Endodermal cell (in vitro differentiated cells): ENCODE measurements at regions not wholly inside any gene's neighbourhood (a gene's known extent, or its start where the extent isn't known, plus 50 kb on each side); places are given as distances from the start of the nearest gene placed in this dataset.
A peak's percentile ranks its signal among the peaks of the same experiment; 100 is the strongest.

ENCODE experiments used
- DNase-seq: peaks from one replicate; pipeline ENCODE4 v3.0.0-alpha.2; 2017
- H3K27ac ChIP-seq: 2 replicates; pipeline ENCODE4 v1.5.1; 2013; ENCODE audit warnings: mild to moderate bottlenecking, low read depth, low read length, moderate library complexity
- H3K27me3 ChIP-seq: 2 replicates; pipeline ENCODE4 v1.6.1; 2013; ENCODE audit warnings: mild to moderate bottlenecking, low read length, moderate library complexity; ENCODE audit not compliant: insufficient read depth, control insufficient read depth, poor library complexity, severe bottlenecking
- H3K36me3 ChIP-seq: 2 replicates; pipeline ENCODE4 v1.7.0; 2013; ENCODE audit warnings: mild to moderate bottlenecking, low read length, moderate library complexity; ENCODE audit not compliant: control insufficient read depth, insufficient read depth
- H3K4me1 ChIP-seq: one replicate; pipeline ENCODE4 v1.7.0; 2013; ENCODE audit warnings: low read length; ENCODE audit not compliant: control insufficient read depth, insufficient read depth
- H3K4me3 ChIP-seq: 2 replicates; pipeline ENCODE4 v1.5.1; 2013; ENCODE audit warnings: mild to moderate bottlenecking, low read length, moderate library complexity
- H3K9ac ChIP-seq: 2 replicates; pipeline ENCODE4 v1.6.1; 2013; ENCODE audit warnings: mild to moderate bottlenecking, low read length, moderate library complexity; ENCODE audit not compliant: poor library complexity, severe bottlenecking; ENCODE audit errors: extremely low read depth
- H3K9me3 ChIP-seq: 2 replicates; pipeline ENCODE4 v1.6.1; 2013; ENCODE audit warnings: mild to moderate bottlenecking, low read length, moderate library complexity; ENCODE audit not compliant: control insufficient read depth
- H3K27ac Mint-ChIP-seq: 2 replicates; pipeline ENCODE4 v1.8.0; 2020; ENCODE audit warnings: mixed read lengths
- H3K27me3 Mint-ChIP-seq: 2 replicates; pipeline ENCODE4 v1.8.0; 2021; ENCODE audit warnings: mild to moderate bottlenecking, mixed read lengths; ENCODE audit not compliant: insufficient read depth
- H3K36me3 Mint-ChIP-seq: 2 replicates; pipeline ENCODE4 v1.8.0; 2020; ENCODE audit warnings: low read depth, mixed read lengths
- H3K4me1 Mint-ChIP-seq: 2 replicates; pipeline ENCODE4 v1.8.0; 2020; ENCODE audit warnings: mixed read lengths
- H3K4me3 Mint-ChIP-seq: 2 replicates; pipeline ENCODE4 v1.8.0; 2020; ENCODE audit warnings: mild to moderate bottlenecking, moderate library complexity, mixed read lengths
- H3K9me3 Mint-ChIP-seq: 2 replicates; pipeline ENCODE4 v1.8.0; 2020; ENCODE audit warnings: mild to moderate bottlenecking, mixed read lengths
- CTCF ChIP-seq: fragments of 200-600 bp; sonication (generic); conservative IDR thresholded peaks from 2 replicates; pipeline ENCODE4 v1.5.0; 2021; ENCODE audit warnings: antibody characterized with exemption, mild to moderate bottlenecking
- WGBS, 2 experiments: methylation state at CpG; one replicate each; pipeline versions ENCODE4 v1.1.5 to v1.1.7; 2013; ENCODE audit warnings: missing lambda C conversion rate in 2 of 2, mixed read lengths in 1 of 2; ENCODE audit not compliant: insufficient coverage in 1 of 2, insufficient read length in 1 of 2; 5-methylcytosine and 5-hydroxymethylcytosine counted together

GRCh38 chr4:178387756-178388155 lies 945.5 kb upstream of the AGA start:
- no peak for DNase-seq
- H3K4me1 ChIP-seq, result no peaks in the 10 kb centered on the region
- no peaks in the 10 kb centered on the region for H3K4me1 Mint-ChIP-seq
- H3K4me3 Mint-ChIP-seq, result no peak overlapping the region
- no peak for TF ChIP-seq CTCF
- WGBS, 2 experiments, result 84% methylated on average over 2 of the region's 2 CpGs; no CpG with 5 or more reads in 1 of the 2 experiments
- no peaks in the 10 kb centered on the region for H3K9me3 ChIP-seq
- no peak overlapping the region for H3K4me3 ChIP-seq
- no peaks in the 10 kb centered on the region for H3K36me3 ChIP-seq
- no peak overlapping the region for H3K27ac ChIP-seq
- H3K9me3 Mint-ChIP-seq, result no peaks in the 10 kb centered on the region
- H3K36me3 Mint-ChIP-seq, result no peaks in the 10 kb centered on the region
- no peaks in the 10 kb centered on the region for H3K27me3 ChIP-seq
- H3K27me3 Mint-ChIP-seq, result no peaks in the 10 kb centered on the region
- no peak overlapping the region for H3K9ac ChIP-seq
- H3K27ac Mint-ChIP-seq, result no peak overlapping the region

- Histone ChIP-seq H3K9me3 (no peaks in the 10 kb centered on the region), H3K9ac (no peak overlapping the region), H3K27ac (no peak overlapping the region), H3K27me3 (no peaks in the 10 kb centered on the region), H3K4me3 (no peak overlapping the region), H3K36me3 (no peaks in the 10 kb centered on the region), H3K4me1 (no peaks in the 10 kb centered on the region)
- WGBS, 2 experiments, result 61% methylated on average over 1 of the region's 1 CpG; no CpG with 5 or more reads in 1 of the 2 experiments
- H3K27me3 Mint-ChIP-seq, result no peaks in the 10 kb centered on the region
- H3K4me3 Mint-ChIP-seq, result no peak overlapping the region
- no peak overlapping the region for H3K27ac Mint-ChIP-seq
- peaks cover 10% of the 10 kb centered on the region for H3K9me3 Mint-ChIP-seq
- peak; percentile 78 for DNase-seq
- TF ChIP-seq CTCF, result peak; percentile 76
- no peaks in the 10 kb centered on the region for H3K4me1 Mint-ChIP-seq
- no peaks in the 10 kb centered on the region for H3K36me3 Mint-ChIP-seq
Observed at GRCh38 chr4:178395798-178396197, 953.6 kb upstream of the AGA start.

- H3K4me3 Mint-ChIP-seq, result no peak overlapping the region
- Histone ChIP-seq H3K27ac (no peak overlapping the region), H3K27me3 (no peaks in the 10 kb centered on the region), H3K4me3 (no peak overlapping the region), H3K36me3 (no peaks in the 10 kb centered on the region), H3K9me3 (no peaks in the 10 kb centered on the region), H3K9ac (no peak overlapping the region), H3K4me1 (no peaks in the 10 kb centered on the region)
- no peak overlapping the region for H3K27ac Mint-ChIP-seq
- 100% methylated on average over 1 of the region's 1 CpG; no CpG with 5 or more reads in 1 of the 2 experiments for WGBS, 2 experiments
- no peaks in the 10 kb centered on the region for H3K36me3 Mint-ChIP-seq
- TF ChIP-seq CTCF, result no peak
- no peaks in the 10 kb centered on the region for H3K9me3 Mint-ChIP-seq
- DNase-seq, result no peak
- no peaks in the 10 kb centered on the region for H3K4me1 Mint-ChIP-seq
- no peaks in the 10 kb centered on the region for H3K27me3 Mint-ChIP-seq
Observed at GRCh38 chr4:178412455-178412854, 970.2 kb upstream of the AGA start.
